ENCODE measurements at regions not wholly inside any gene's neighbourhood (a gene's known extent, or its start where the extent isn't known, plus 50 kb on each side); places are given as distances from the start of the nearest gene placed in this dataset.

DNA sequence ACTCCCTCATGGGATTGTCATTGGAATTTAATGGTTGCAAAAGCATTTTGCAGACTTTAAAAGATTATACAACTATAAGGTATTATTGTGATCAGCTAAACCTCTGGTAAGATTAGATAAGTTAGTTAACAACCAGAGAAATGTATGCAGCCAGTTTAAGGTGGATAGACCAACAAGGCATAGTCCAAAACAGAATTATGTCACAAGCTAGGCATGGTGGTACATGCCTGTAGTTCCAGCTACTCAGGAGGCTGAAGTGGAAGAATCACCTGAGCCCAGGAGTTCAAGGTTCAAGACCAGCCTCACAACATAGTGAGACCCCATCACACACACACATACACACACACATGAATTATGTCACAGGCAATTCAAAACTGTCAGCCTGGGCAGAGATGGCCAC, 54.7 kb upstream of the KLHL13 start:
- TF ChIP-seq, protein P1, sequence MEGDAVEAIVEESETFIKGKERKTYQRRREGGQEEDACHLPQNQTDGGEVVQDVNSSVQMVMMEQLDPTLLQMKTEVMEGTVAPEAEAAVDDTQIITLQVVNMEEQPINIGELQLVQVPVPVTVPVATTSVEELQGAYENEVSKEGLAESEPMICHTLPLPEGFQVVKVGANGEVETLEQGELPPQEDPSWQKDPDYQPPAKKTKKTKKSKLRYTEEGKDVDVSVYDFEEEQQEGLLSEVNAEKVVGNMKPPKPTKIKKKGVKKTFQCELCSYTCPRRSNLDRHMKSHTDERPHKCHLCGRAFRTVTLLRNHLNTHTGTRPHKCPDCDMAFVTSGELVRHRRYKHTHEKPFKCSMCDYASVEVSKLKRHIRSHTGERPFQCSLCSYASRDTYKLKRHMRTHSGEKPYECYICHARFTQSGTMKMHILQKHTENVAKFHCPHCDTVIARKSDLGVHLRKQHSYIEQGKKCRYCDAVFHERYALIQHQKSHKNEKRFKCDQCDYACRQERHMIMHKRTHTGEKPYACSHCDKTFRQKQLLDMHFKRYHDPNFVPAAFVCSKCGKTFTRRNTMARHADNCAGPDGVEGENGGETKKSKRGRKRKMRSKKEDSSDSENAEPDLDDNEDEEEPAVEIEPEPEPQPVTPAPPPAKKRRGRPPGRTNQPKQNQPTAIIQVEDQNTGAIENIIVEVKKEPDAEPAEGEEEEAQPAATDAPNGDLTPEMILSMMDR (IDR thresholded peaks at IDR 0.05) = no peak
- TF ChIP-seq POLR2A (IDR thresholded peaks at IDR 0.05) (no peak), POLR2AphosphoS5 (IDR thresholded peaks at IDR 0.05) (no peak)

Data from stomach (tissue), 4 donors.